DND-41 (cell line): ENCODE measurements at regions not wholly inside any gene's neighbourhood (a gene's known extent, or its start where the extent isn't known, plus 50 kb on each side); places are given as distances from the start of the nearest gene placed in this dataset.

Source experiments
- CTCF ChIP-seq: IDR thresholded peaks from 2 replicates; pipeline ENCODE4 v1.5.1; 2012; ENCODE audit warnings: borderline replicate concordance, low read length, moderate library complexity, mild to moderate bottlenecking; ENCODE audit not compliant: poor library complexity, severe bottlenecking; ENCODE audit errors: extremely low read depth
- EZH2 ChIP-seq: IDR thresholded peaks from 3 replicates; pipeline ENCODE4 v1.6.1; 2012; ENCODE audit warnings: borderline replicate concordance, low read depth, mild to moderate bottlenecking, moderate library complexity, low read length, inconsistent platforms; ENCODE audit not compliant: severe bottlenecking

- TF ChIP-seq CTCF (no peak), EZH2 (no peak)
These were observed 182.7 kb upstream of the PARD3B start for GRCh38 chr2:204362581-204362980.
